Prostate gland (tissue), 2 donors: ENCODE measurements at regions not wholly inside any gene's neighbourhood (a gene's known extent, or its start where the extent isn't known, plus 50 kb on each side); places are given as distances from the start of the nearest gene placed in this dataset.

Experiments used
- DNase-seq: peaks from one replicate; pipeline ENCODE4 v3.0.0-alpha.2; 2019; ENCODE audit warnings: low spot score
- H3K27ac ChIP-seq, 2 donors: fragments of 200-600 bp; sonication (generic); 2 replicates each; pipeline ENCODE4 v1.5.1; 2017 to 2019
- H3K27me3 ChIP-seq: fragments of 200-600 bp; sonication (generic); replicated peaks from 2 replicates; pipeline ENCODE4 v1.5.1; 2019; ENCODE audit not compliant: insufficient read depth
- H3K36me3 ChIP-seq, 2 donors: fragments of 200-600 bp; sonication (generic); 1 replicate in 1 of 2; 2 replicates in 1 of 2; pipeline versions ENCODE4 v1.5.1 to v1.8.1; 2017 to 2019
- H3K4me1 ChIP-seq: fragments of 200-600 bp; sonication (generic); replicated peaks from 2 replicates; pipeline ENCODE4 v1.5.1; 2019
- H3K4me3 ChIP-seq, 2 donors: fragments of 200-600 bp; sonication (generic); 2 replicates each; pipeline ENCODE4 v1.5.1; 2017 to 2019
- H3K9me3 ChIP-seq: fragments of 200-600 bp; sonication (generic); 2 replicates; pipeline ENCODE4 v1.5.1; 2017
- CTCF ChIP-seq, 4 experiments: fragments of 200-600 bp in 2 of 4; fragments of 450-650 bp in 2 of 4; sonication (generic) in 2 of 4; IDR thresholded peaks; 1 replicate in 3 of 4; 2 replicates in 1 of 4; pipeline ENCODE4 v1.5.1; 2016 to 2019; ENCODE audit warnings: antibody characterized with exemption in 4 of 4, mild to moderate bottlenecking in 2 of 4, moderate library complexity in 2 of 4
- POLR2A ChIP-seq: fragments of 450-650 bp; IDR thresholded peaks from one replicate; pipeline ENCODE4 v1.6.1; 2016; ENCODE audit warnings: antibody characterized with exemption, mild to moderate bottlenecking
- POLR2AphosphoS5 ChIP-seq: sonication (generic); formaldehyde crosslinking; IDR thresholded peaks from one replicate; pipeline ENCODE4 v1.6.1; 2017; ENCODE audit warnings: antibody characterized with exemption
- WGBS: methylation state at CpG from one replicate; pipeline ENCODE4 v1.1.5; 2018; 5-methylcytosine and 5-hydroxymethylcytosine counted together
- intact Hi-C: fragments of 100-400 bp; cut with DNase I; formaldehyde crosslinking; loops from one replicate; pipeline ENCODE4 v1.14.2; 2022

GRCh38 chr10:29734962-29735627 lies 100.3 kb upstream of the SVIL start:
- H3K9me3 ChIP-seq = no peaks in the 10 kb centered on the region
- H3K27ac ChIP-seq = peak overlapping the region; percentile 95
- H3K27me3 ChIP-seq = no peaks in the 10 kb centered on the region
- WGBS = under 1% methylated on average over 64 of the region's 77 CpGs
- H3K4me1 ChIP-seq = no peaks in the 10 kb centered on the region
- intact Hi-C loops = loop anchor here (2.0 to 10.0 kb wide), 4 partner anchors 103 to 220 kb away; partner anchors contain the start of gene SVIL
- peak overlapping the region; percentile 79 to 86 for H3K4me3 ChIP-seq
- H3K36me3 ChIP-seq = no peaks in the 10 kb centered on the region
- no peak for TF ChIP-seq POLR2A
- DNase-seq = peak; percentile 33

GRCh38 chr10:29734640-29734961 lies 99.8 kb upstream of the SVIL start:
- Histone ChIP-seq H3K36me3 (no peaks in the 10 kb centered on the region), H3K4me1 (no peaks in the 10 kb centered on the region), H3K27ac (peak overlapping the region; percentile 95), H3K4me3 (peak overlapping the region; percentile 79 to 86), H3K9me3 (no peaks in the 10 kb centered on the region), H3K27me3 (no peaks in the 10 kb centered on the region)
- intact Hi-C loops = loop anchor here (2.0 to 10.0 kb wide), 3 partner anchors 102 to 220 kb away; partner anchors contain the start of gene SVIL
- WGBS = 10% methylated on average over 10 of the region's 10 CpGs
- DNase-seq = no peak
- TF ChIP-seq POLR2A (no peak), POLR2AphosphoS5 (no peak), CTCF (IDR thresholded peaks at IDR 0.05) (no peak)

- Histone ChIP-seq H3K27me3 (no peaks in the 10 kb centered on the region), H3K4me1 (no peaks in the 10 kb centered on the region), H3K36me3 (no peaks in the 10 kb centered on the region), H3K4me3 (peak overlapping the region in 1 of 2 donors; percentile 1), H3K9me3 (no peaks in the 10 kb centered on the region), H3K27ac (peak overlapping the region; percentile 95)
- WGBS = 71% methylated on average over 6 of the region's 6 CpGs
- intact Hi-C loops = loop anchor here (5.0 to 10.0 kb wide), 2 partner anchors 101 to 219 kb away; partner anchors contain the start of gene SVIL
- no peak for TF ChIP-seq POLR2A
- no peak for DNase-seq
Measured at GRCh38 chr10:29733323-29733722, 98.6 kb upstream of the SVIL start.

GRCh38 chr10:29732918-29733317 lies 98.1 kb upstream of the SVIL start:
- Histone ChIP-seq H3K36me3 (no peaks in the 10 kb centered on the region), H3K27me3 (no peaks in the 10 kb centered on the region), H3K9me3 (no peaks in the 10 kb centered on the region), H3K4me3 (no peak overlapping the region), H3K27ac (peak overlapping the region; percentile 95), H3K4me1 (no peaks in the 10 kb centered on the region)
- TF ChIP-seq POLR2A (no peak), POLR2AphosphoS5 (no peak), CTCF (IDR thresholded peaks at IDR 0.05) (no peak)
- WGBS = 70% methylated on average over 2 of the region's 2 CpGs
- DNase-seq = no peak
- intact Hi-C loops = loop anchor here (5.0 to 10.0 kb wide), 2 partner anchors 101 to 218 kb away; partner anchors contain the start of gene SVIL

- no peak for DNase-seq
- H3K36me3 ChIP-seq = no peaks in the 10 kb centered on the region
- no peak for TF ChIP-seq POLR2AphosphoS5
- TF ChIP-seq CTCF (IDR thresholded peaks at IDR 0.05) = no peak
- no peak for TF ChIP-seq POLR2A
- H3K9me3 ChIP-seq = no peaks in the 10 kb centered on the region
- intact Hi-C loops = loop anchor here (5.0 to 10.0 kb wide), 2 partner anchors 99 to 217 kb away; partner anchors contain the start of gene SVIL
- WGBS = 39% methylated on average over 12 of the region's 12 CpGs
- H3K27ac ChIP-seq = peak overlapping the region; percentile 34 to 56
- no peaks in the 10 kb centered on the region for H3K4me1 ChIP-seq
- H3K4me3 ChIP-seq = no peak overlapping the region
- no peaks in the 10 kb centered on the region for H3K27me3 ChIP-seq
Measured at GRCh38 chr10:29731760-29732159, 97.0 kb upstream of the SVIL start.

- Histone ChIP-seq H3K9me3 (no peaks in the 10 kb centered on the region), H3K27ac (peak overlapping the region; percentile 34 to 56), H3K27me3 (no peaks in the 10 kb centered on the region), H3K36me3 (no peaks in the 10 kb centered on the region), H3K4me3 (no peak overlapping the region), H3K4me1 (no peaks in the 10 kb centered on the region)
- intact Hi-C loops = loop anchor here (5.0 to 10.0 kb wide), 2 partner anchors 99 to 216 kb away; partner anchors contain the start of gene SVIL
- 33% methylated on average over 6 of the region's 6 CpGs for WGBS
- peak; percentile 61 for DNase-seq
- no peak for TF ChIP-seq CTCF (IDR thresholded peaks at IDR 0.05)
- TF ChIP-seq POLR2AphosphoS5 = peak; percentile 85
- TF ChIP-seq POLR2A = no peak
Measured at GRCh38 chr10:29730969-29731368, 96.2 kb upstream of the SVIL start.
